GM21717 (cell line): ENCODE measurements at regions not wholly inside any gene's neighbourhood (a gene's known extent, or its start where the extent isn't known, plus 50 kb on each side); places are given as distances from the start of the nearest gene placed in this dataset.

ENCODE experiments used
- ATAC-seq: cut with Tn5 transposase; IDR thresholded peaks from one replicate; pipeline ENCODE4 v1.9.1; 2021; ENCODE audit warnings: mild to moderate bottlenecking, moderate library complexity; ENCODE audit not compliant: unreplicated experiment

- ATAC-seq = no peak
Measured at GRCh38 chr15:39482459-39482858, 98.4 kb upstream of the THBS1 start.

DNA sequence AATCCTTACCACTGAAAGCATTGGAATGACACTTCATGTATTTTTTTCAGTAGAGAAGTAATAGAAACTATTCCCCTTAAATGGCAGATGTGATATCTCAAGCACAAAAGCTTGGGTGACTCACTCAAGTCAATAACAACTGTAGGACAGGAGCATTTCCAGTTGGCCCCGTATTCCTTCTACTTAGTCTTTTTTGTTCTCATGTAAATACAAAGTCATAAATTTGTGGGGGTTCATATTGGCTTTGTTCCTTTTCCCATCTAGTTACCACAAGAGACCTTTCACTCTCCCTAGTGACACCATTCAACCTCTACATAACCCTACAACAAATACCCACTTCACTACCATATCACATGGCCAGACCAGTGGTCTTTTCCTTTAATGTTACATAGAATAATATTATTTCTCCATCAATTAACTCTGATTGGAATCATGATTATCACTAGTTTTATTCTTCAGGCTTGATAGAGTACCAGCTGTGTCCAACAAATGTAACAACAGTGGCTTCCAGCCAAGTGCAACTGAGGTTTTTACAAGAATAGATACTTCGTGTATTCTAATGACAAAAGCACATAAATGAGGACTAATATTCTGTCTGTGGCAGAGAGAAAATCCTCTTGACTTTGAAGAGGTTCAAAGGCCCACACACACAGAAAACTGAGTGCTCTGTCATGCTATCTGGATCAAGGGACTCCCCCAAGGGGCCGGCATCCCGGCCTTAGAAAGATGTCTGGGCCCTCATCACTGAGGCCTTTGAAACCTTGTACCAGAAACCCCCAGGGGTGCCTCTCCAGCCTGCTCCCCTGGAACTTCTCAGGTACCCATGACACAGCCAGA is 94.0 kb upstream of the THBS1 start:
- no peak for ATAC-seq

DNA sequence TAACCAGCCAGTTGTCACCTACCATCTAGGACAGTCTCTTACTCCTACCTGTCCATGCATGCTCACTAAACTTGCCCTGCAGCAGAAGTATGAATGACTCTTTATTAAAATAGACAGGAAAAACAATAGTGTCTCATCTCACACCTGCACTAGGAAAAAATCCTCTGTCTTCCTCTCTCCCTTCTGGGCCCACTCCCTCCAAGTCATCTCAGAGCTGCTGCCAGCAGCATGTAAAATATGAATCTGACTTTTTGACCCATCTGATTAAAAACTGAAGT is 93.5 kb upstream of the THBS1 start:
- no peak for ATAC-seq

- ATAC-seq = no peak
Measured at GRCh38 chr15:39488516-39488915, 92.4 kb upstream of the THBS1 start.

GRCh38 chr15:39488961-39489360 is 91.9 kb upstream of the THBS1 start:
- no peak for ATAC-seq

- ATAC-seq = no peak
Measured at GRCh38 chr15:39491115-39491885, 89.6 kb upstream of the THBS1 start.

GRCh38 chr15:39491886-39492490 is 88.9 kb upstream of the THBS1 start:
- no peak for ATAC-seq

GRCh38 chr15:39493424-39494067 is 87.3 kb upstream of the THBS1 start:
- no peak for ATAC-seq

GRCh38 chr15:39494462-39494861 is 86.4 kb upstream of the THBS1 start:
- no peak for ATAC-seq

DNA sequence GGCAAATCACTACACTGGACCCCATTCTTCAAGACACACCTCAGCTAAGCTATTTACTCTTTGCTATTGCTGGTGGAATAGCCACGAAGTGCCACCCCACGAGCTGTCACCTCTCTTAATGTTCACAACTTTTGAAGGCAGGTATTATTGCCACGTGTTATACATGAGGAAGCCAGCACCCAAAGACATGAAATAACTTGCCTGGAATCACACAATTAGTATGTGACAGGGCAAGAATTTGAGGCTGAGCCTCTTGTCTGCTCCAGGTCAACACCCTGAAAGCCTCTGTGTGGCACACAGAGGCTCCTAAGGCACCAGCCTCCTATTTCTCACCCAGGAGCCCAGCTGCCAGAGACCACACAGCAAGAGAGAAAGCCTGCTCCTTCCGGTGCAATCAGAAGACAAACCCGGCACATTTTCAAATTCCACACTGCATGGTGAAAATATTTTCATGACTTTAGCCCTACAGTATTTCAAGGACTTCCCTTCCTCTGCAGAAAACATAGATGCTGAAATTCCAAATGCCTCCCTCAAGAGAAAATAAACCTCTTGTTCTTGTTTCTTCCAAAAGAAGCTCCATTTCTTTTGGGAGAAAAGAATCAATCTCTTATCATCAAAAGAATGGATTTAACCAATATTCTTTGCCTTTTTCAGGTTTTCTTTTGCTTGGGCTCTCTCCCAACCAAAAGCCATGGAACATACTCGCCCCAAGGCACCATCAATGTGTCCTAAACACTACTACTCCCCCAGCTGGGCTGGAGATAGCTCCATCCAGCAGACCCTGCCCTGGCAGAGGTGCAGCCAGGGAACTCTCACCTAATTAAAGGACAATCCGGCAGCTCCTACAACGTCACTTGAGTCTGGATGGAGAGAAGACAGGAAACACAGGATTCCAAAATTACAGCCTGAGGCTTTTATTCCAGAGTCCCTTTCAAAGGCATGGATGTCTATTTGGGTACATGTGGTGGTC is 84.7 kb upstream of the THBS1 start:
- no peak for ATAC-seq

- ATAC-seq = no peak
Measured at GRCh38 chr15:39497016-39497758, 83.7 kb upstream of the THBS1 start.

DNA sequence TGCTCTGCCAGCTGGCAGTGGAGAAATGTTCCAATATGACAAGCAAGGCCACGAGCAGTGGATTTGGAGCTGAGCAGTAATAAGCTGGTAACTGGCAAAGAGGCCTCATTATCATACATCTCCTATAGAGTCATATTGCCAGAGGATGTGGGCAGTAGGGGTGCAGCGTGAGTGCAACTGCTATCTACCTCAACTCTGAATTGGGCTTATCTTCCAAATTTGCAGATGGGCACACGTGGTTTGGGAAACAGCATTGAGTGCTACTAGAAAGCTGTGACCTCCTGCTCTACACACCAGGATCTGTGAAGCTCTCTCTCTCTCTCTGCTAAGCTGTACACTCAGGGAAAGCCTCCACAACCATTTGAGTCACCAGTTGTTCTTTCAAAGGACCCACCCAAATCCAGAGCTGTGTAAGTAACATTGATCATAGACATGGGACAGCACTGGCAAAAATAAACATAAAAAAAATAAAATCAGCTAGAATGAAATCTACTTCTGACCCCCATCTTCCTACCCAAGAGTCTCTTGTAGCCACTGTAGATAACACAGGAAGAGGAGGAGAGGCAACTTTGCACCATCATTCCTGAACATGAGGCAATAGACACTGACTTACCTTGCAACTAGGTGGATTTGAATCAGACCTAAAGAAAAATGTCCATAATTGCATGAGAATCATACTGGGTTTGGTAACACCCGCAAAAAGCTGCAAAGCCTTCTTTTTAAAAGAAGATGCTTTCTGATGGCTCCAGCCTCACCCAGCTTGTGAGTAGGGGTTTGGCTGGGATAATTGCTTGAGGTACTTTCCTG is 82.9 kb upstream of the THBS1 start:
- no peak for ATAC-seq

GRCh38 chr15:39498629-39499028 is 82.2 kb upstream of the THBS1 start:
- no peak for ATAC-seq

DNA sequence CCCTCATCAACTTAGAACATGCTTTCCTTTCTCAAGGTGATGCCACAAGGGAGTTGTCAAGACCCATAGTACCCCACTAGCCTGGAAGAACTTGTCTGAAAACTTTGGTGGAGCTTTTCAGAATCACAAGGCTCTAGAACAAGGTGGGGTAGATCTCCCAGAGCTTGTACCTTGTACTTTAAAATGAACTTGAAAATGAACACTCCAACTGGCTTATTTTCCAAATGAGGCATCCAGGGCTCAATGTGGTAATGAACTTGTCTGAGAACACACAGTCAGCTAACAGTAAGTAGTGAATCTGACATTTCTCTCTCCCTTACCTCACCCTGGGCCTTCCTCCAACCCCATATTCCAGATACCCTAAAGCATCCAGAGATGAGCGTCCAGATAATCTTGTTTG is 81.8 kb upstream of the THBS1 start:
- no peak for ATAC-seq

- ATAC-seq = no peak
Measured at GRCh38 chr15:39499681-39500080, 81.2 kb upstream of the THBS1 start.

DNA sequence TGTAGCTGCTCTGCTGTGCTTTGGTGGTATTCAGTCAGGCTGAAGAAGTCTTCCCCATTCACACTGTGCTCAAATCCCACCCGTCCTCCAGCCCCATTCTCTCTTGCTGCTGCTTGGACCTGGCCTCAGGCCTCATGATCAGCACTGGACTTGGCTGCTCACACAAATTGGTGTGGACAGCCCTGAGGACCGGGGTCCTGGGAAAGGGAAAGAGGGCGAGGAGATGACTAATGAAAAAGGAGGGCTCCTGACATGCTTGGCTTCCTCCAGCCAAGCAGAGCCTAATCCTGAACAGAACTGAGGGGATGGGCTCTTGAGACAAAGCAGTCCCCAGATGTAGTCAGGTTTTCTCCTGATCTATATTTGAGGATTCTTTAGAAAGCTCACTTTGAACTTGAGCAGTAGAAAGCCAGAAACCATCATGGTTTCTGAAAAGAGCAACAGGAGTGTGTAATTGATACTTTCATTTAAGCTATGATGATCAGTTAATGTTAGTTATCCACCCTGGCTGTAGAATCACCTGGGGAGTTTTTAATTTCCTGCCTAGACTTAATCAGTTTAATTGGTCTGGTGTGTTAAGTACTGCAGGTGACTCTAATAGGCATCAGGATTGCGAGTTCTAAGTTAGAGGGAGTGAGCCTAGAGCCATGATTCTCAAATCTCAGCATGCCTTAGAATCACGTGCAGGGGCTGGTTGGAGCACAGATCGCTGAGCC is 79.4 kb upstream of the THBS1 start:
- no peak for ATAC-seq

- no peak for ATAC-seq
Measured at GRCh38 chr15:39502082-39502447, 78.8 kb upstream of the THBS1 start.

GRCh38 chr15:39502611-39503195 is 78.2 kb upstream of the THBS1 start:
- no peak for ATAC-seq
